ENCODE measurements at regions not wholly inside any gene's neighbourhood (a gene's known extent, or its start where the extent isn't known, plus 50 kb on each side); places are given as distances from the start of the nearest gene placed in this dataset.

DNA sequence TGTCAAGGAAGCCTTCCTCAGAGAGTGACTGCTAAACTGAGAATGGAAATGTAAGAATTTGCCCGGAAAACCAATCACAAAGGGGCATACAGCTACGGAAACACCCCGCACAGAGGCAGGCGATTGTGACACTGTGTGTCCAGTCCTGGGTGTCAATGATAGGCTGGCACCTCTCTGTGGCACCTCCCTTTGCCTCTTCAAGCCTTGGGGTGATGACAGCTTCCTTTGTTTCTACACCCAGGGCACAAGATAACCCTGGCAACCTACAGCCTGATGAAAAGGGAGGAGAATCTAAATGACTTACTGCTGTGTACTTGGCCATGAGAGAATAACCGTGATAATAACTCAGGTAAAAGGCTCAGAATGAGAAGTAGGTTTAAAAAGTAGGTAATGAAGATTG is 93.6 kb upstream of the SSTR4 start:
- no peak overlapping the region for H3K4me3 Mint-ChIP-seq
- Histone ChIP-seq H3K4me3 (no peak overlapping the region), H3K36me3 (no peaks in the 10 kb centered on the region), H3K79me2 (ENCODE audit: low read depth) (no peaks in the 10 kb centered on the region), H3K4me2 (no peak overlapping the region), H3K9ac (no peak overlapping the region), H2AFZ (replicated peaks) (no peak overlapping the region), H3K27ac (no peak overlapping the region), H3F3A (ENCODE audit: low read depth) (no peaks in the 10 kb centered on the region), H3K27me3 (no peaks in the 10 kb centered on the region), H4K20me1 (ENCODE audit: low read depth) (no peaks in the 10 kb centered on the region), H3K4me1 (peaks cover 6% of the 10 kb centered on the region), H3K9me3 (ENCODE audit: low read depth) (no peaks in the 10 kb centered on the region)
- TF ChIP-seq EZH2 (IDR thresholded peaks at IDR 0.05) (no peak), EZH2phosphoT487 (IDR thresholded peaks at IDR 0.05) (no peak)
- TF ChIP-seq, protein P1, sequence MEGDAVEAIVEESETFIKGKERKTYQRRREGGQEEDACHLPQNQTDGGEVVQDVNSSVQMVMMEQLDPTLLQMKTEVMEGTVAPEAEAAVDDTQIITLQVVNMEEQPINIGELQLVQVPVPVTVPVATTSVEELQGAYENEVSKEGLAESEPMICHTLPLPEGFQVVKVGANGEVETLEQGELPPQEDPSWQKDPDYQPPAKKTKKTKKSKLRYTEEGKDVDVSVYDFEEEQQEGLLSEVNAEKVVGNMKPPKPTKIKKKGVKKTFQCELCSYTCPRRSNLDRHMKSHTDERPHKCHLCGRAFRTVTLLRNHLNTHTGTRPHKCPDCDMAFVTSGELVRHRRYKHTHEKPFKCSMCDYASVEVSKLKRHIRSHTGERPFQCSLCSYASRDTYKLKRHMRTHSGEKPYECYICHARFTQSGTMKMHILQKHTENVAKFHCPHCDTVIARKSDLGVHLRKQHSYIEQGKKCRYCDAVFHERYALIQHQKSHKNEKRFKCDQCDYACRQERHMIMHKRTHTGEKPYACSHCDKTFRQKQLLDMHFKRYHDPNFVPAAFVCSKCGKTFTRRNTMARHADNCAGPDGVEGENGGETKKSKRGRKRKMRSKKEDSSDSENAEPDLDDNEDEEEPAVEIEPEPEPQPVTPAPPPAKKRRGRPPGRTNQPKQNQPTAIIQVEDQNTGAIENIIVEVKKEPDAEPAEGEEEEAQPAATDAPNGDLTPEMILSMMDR (IDR thresholded peaks at IDR 0.05) = no peak
- peaks cover 2% of the 10 kb centered on the region for H3K9me3 Mint-ChIP-seq
- H3K27me3 Mint-ChIP-seq (ENCODE audit: insufficient read depth, low read depth) = peaks cover 7% of the 10 kb centered on the region
- peaks cover 8% of the 10 kb centered on the region for H3K4me1 Mint-ChIP-seq
- no peaks in the 10 kb centered on the region for H3K36me3 Mint-ChIP-seq
- DNase-seq (ENCODE audit: low spot score) = no peak
- H3K27ac Mint-ChIP-seq = no peak overlapping the region

DNA sequence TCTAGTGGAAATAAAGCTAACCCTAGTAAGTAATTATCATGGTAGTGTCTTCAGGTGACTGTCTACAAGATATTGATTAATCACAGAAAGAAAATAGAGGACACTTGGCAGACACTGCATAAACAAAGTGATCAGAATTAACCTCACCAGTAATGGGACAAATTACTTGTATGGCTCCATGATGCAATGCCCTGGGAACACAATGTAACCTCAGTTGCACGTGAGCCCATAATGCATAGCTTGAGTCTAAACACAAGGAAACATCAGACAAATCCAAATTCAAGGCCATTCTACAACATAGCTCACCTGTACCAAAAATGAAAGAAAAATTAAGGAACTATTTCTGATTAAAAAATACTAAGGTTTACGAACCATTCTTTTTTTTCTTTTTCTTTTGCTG is 92.4 kb upstream of the SSTR4 start:
- Histone ChIP-seq H3K27me3 (no peaks in the 10 kb centered on the region), H2AFZ (replicated peaks) (no peak overlapping the region)

DNA sequence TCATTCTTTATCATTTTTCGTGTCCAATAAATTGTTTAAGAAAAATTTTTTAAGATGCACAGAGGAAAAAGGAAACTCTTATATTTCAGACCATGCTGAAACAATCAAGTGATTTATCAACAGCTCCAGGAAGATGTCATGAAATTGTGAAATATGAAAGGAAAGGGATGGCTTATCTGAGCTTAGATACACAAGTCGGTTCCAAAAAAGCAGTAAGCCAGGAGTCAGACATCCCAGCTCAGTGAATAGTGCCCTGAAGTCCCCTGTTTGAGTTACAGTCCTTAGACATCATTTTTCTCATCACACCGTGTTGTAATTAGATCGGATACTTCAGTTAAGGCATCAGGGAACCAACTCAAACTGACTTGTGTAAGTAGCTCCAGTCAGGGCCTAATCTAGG is 91.0 kb upstream of the SSTR4 start:
- Mint-ChIP-seq H3K4me1 (peaks cover 8% of the 10 kb centered on the region), H3K27ac (no peak overlapping the region), H3K9me3 (peaks cover 2% of the 10 kb centered on the region), H3K27me3 (ENCODE audit: insufficient read depth, low read depth) (peaks cover 7% of the 10 kb centered on the region), H3K36me3 (no peaks in the 10 kb centered on the region), H3K4me3 (no peak overlapping the region)
- H3K9me3 ChIP-seq (ENCODE audit: low read depth) = no peaks in the 10 kb centered on the region
- H3K36me3 ChIP-seq = no peaks in the 10 kb centered on the region
- no peak for DNase-seq (ENCODE audit: low spot score)
- H3K4me3 ChIP-seq = no peak overlapping the region
- TF ChIP-seq, protein P1 (IDR thresholded peaks at IDR 0.05) = no peak
- TF ChIP-seq EZH2 (IDR thresholded peaks at IDR 0.05) = no peak
- no peak for TF ChIP-seq EZH2phosphoT487 (IDR thresholded peaks at IDR 0.05)
- no peaks in the 10 kb centered on the region for H3K27me3 ChIP-seq
- H3F3A ChIP-seq (ENCODE audit: low read depth) = no peaks in the 10 kb centered on the region
- H4K20me1 ChIP-seq (ENCODE audit: low read depth) = no peaks in the 10 kb centered on the region
- no peaks in the 10 kb centered on the region for H3K79me2 ChIP-seq (ENCODE audit: low read depth)
- no peak overlapping the region for H3K27ac ChIP-seq
- H3K4me1 ChIP-seq = peaks cover 6% of the 10 kb centered on the region
- no peak overlapping the region for H3K9ac ChIP-seq
- H2AFZ ChIP-seq (replicated peaks) = no peak overlapping the region
- no peak overlapping the region for H3K4me2 ChIP-seq

More for the DNA sequence above, 92.4 kb upstream of the SSTR4 start:
- H3K4me1 ChIP-seq = peaks cover 6% of the 10 kb centered on the region
- no peak overlapping the region for H3K4me3 ChIP-seq
- H3K79me2 ChIP-seq (ENCODE audit: low read depth) = no peaks in the 10 kb centered on the region
- no peak overlapping the region for H3K27ac ChIP-seq
- no peaks in the 10 kb centered on the region for H3K36me3 Mint-ChIP-seq
- H3K4me2 ChIP-seq = no peak overlapping the region
- TF ChIP-seq EZH2 (IDR thresholded peaks at IDR 0.05) (no peak), EZH2phosphoT487 (IDR thresholded peaks at IDR 0.05) (no peak)
- TF ChIP-seq, protein P1 (IDR thresholded peaks at IDR 0.05) = no peak
- no peak overlapping the region for H3K9ac ChIP-seq
- no peaks in the 10 kb centered on the region for H3K36me3 ChIP-seq
- peaks cover 8% of the 10 kb centered on the region for H3K4me1 Mint-ChIP-seq
- peaks cover 7% of the 10 kb centered on the region for H3K27me3 Mint-ChIP-seq (ENCODE audit: insufficient read depth, low read depth)
- no peak overlapping the region for H3K4me3 Mint-ChIP-seq
- H3K9me3 Mint-ChIP-seq = peaks cover 2% of the 10 kb centered on the region
- H3K9me3 ChIP-seq (ENCODE audit: low read depth) = no peaks in the 10 kb centered on the region
- no peak overlapping the region for H3K27ac Mint-ChIP-seq
- H4K20me1 ChIP-seq (ENCODE audit: low read depth) = no peaks in the 10 kb centered on the region
- no peak for DNase-seq (ENCODE audit: low spot score)
- H3F3A ChIP-seq (ENCODE audit: low read depth) = no peaks in the 10 kb centered on the region
